ENCODE measurements at regions not wholly inside any gene's neighbourhood (a gene's known extent, or its start where the extent isn't known, plus 50 kb on each side); places are given as distances from the start of the nearest gene placed in this dataset.
A peak's percentile ranks its signal among the peaks of the same experiment; 100 is the strongest.

- H3K36me3 Mint-ChIP-seq, result peaks cover 23% of the 10 kb centered on the region
- no peak for ATAC-seq
Observed at GRCh38 chr2:217219164-217219520, 359.3 kb upstream of the TNP1 start.

GRCh38 chr2:217218269-217219163 is 358.7 kb upstream of the TNP1 start:
- Mint-ChIP-seq H3K4me1 (ENCODE audit: low read depth in 2 of 2) (peaks cover 40 to 41% of the 10 kb centered on the region in 2 donors), H3K4me3 (no peak overlapping the region), H3K36me3 (peaks cover 19% of the 10 kb centered on the region), H3K27ac (peak overlapping the region in 1 of 2 donors; percentile 6), H3K9me3 (no peaks in the 10 kb centered on the region), H3K27me3 (peaks cover 7 to 14% of the 10 kb centered on the region in 2 donors)
- peak in 1 of 2 donors; percentile 48 for ATAC-seq
- DNase-seq (ENCODE audit: low spot score), result no peak

More at GRCh38 chr2:217219164-217219520, 359.3 kb upstream of the TNP1 start:
- DNase-seq (ENCODE audit: low spot score), result no peak
- H3K9me3 Mint-ChIP-seq, result no peaks in the 10 kb centered on the region
- H3K4me1 Mint-ChIP-seq (ENCODE audit: low read depth in 2 of 2), result peaks cover 44 to 46% of the 10 kb centered on the region in 2 donors
- peaks cover 7 to 14% of the 10 kb centered on the region in 2 donors for H3K27me3 Mint-ChIP-seq
- H3K4me3 Mint-ChIP-seq, result no peak overlapping the region
- H3K27ac Mint-ChIP-seq, result peak overlapping the region in 1 of 2 donors; percentile 9

- Mint-ChIP-seq H3K27me3 (peaks cover 7 to 14% of the 10 kb centered on the region in 2 donors), H3K36me3 (peaks cover 5% of the 10 kb centered on the region), H3K4me1 (ENCODE audit: low read depth in 2 of 2) (peaks cover 25 to 27% of the 10 kb centered on the region in 2 donors), H3K4me3 (no peak overlapping the region), H3K9me3 (no peaks in the 10 kb centered on the region), H3K27ac (no peak overlapping the region)
- ATAC-seq (no peak), DNase-seq (ENCODE audit: low spot score) (no peak)
Observed at GRCh38 chr2:217216982-217217381, 357.1 kb upstream of the TNP1 start.

DNA sequence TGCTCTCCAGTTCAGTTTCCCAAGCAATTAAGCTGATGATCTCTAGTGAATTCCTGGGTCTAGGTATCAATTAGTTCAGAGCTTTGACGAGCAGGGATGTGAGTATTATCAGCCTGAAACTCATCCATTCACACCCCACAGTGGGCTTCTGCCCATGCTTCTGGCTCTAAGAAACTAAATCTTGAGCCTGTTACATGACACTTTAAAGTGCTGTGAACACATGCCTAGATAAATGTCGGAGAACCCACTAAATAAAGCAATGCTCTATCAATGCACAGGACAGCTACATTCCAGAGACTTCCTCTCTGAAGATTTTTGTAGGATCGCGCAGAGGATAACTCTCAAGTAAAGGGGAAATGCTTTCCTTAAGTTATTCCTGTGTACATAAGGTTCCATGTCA is 356.5 kb upstream of the TNP1 start:
- no peak overlapping the region for H3K27ac Mint-ChIP-seq
- DNase-seq (ENCODE audit: low spot score) (no peak), ATAC-seq (no peak)
- peaks cover 7 to 14% of the 10 kb centered on the region in 2 donors for H3K27me3 Mint-ChIP-seq
- no peaks in the 10 kb centered on the region for H3K9me3 Mint-ChIP-seq
- H3K4me1 Mint-ChIP-seq (ENCODE audit: low read depth in 2 of 2), result peaks cover 23 to 27% of the 10 kb centered on the region in 2 donors
- no peak overlapping the region for H3K4me3 Mint-ChIP-seq
- peaks cover 3% of the 10 kb centered on the region for H3K36me3 Mint-ChIP-seq

- Mint-ChIP-seq H3K36me3 (no peaks in the 10 kb centered on the region), H3K9me3 (no peaks in the 10 kb centered on the region), H3K4me1 (ENCODE audit: low read depth in 2 of 2) (peaks cover 23 to 25% of the 10 kb centered on the region in 2 donors), H3K27me3 (peaks cover 7 to 14% of the 10 kb centered on the region in 2 donors), H3K4me3 (no peak overlapping the region), H3K27ac (no peak overlapping the region)
- DNase-seq (ENCODE audit: low spot score), result no peak
- no peak for ATAC-seq
Observed at GRCh38 chr2:217215877-217216276, 356.0 kb upstream of the TNP1 start.

GRCh38 chr2:217208867-217209266 is 349.0 kb upstream of the TNP1 start:
- Mint-ChIP-seq H3K36me3 (no peaks in the 10 kb centered on the region), H3K27me3 (peaks cover 17 to 21% of the 10 kb centered on the region in 2 donors), H3K27ac (peak overlapping the region in 1 of 2 donors; percentile 38), H3K4me3 (no peak overlapping the region), H3K9me3 (no peaks in the 10 kb centered on the region), H3K4me1 (ENCODE audit: low read depth in 2 of 2) (peaks cover 0 to 2% of the 10 kb centered on the region in 2 donors)
- DNase-seq (ENCODE audit: low spot score), result no peak
- ATAC-seq, result no peak

GRCh38 chr2:217207699-217208010 is 347.8 kb upstream of the TNP1 start:
- Mint-ChIP-seq H3K4me3 (no peak overlapping the region), H3K36me3 (no peaks in the 10 kb centered on the region), H3K9me3 (no peaks in the 10 kb centered on the region), H3K27me3 (peaks cover 27 to 31% of the 10 kb centered on the region in 2 donors), H3K27ac (no peak overlapping the region), H3K4me1 (ENCODE audit: low read depth in 2 of 2) (peaks cover 0 to 2% of the 10 kb centered on the region in 2 donors)
- no peak for ATAC-seq
- no peak for DNase-seq (ENCODE audit: low spot score)

DNA sequence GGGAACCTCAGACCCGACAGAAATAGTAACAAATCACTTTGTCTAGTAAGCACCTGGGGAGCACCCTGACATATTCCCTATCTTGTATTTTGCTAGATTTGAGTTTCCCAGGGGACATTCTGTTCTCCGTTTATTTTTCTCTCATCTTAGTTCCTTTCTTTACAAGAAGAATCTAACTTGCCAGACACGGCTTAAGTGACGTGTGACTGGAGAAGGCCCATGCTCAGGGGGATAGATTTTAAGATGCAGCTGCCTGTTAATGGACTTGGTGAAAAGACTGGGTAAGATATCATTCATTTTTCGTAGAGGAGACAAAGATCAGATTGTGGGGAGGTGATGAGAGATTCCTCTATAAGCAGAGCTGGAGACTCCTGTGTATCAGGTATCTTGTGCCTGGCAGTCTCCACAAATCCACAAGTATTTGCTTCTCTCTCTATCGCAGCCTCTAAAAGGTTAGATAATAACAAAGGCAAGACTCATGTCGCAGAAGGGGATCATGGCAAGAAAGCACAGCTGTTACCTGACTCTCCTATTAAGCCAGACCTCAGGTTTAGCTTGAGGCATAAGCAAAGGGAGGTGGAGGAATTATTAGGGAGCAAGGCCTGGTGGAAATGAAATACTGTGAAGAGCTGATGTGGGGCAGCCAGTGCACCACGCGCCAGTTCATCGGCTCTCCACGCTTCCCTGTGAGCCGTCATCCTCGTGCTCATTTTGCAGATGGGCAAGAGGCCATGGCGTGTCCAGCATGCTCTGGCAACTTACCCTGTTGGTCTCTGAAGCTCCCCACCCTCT is 347.2 kb upstream of the TNP1 start:
- no peak overlapping the region for H3K4me3 Mint-ChIP-seq
- ATAC-seq, result no peak
- H3K36me3 Mint-ChIP-seq, result no peaks in the 10 kb centered on the region
- no peak for DNase-seq (ENCODE audit: low spot score)
- peaks cover 0 to 2% of the 10 kb centered on the region in 2 donors for H3K4me1 Mint-ChIP-seq (ENCODE audit: low read depth in 2 of 2)
- H3K27me3 Mint-ChIP-seq, result peaks cover 28 to 33% of the 10 kb centered on the region in 2 donors
- no peaks in the 10 kb centered on the region for H3K9me3 Mint-ChIP-seq
- no peak overlapping the region for H3K27ac Mint-ChIP-seq

DNA sequence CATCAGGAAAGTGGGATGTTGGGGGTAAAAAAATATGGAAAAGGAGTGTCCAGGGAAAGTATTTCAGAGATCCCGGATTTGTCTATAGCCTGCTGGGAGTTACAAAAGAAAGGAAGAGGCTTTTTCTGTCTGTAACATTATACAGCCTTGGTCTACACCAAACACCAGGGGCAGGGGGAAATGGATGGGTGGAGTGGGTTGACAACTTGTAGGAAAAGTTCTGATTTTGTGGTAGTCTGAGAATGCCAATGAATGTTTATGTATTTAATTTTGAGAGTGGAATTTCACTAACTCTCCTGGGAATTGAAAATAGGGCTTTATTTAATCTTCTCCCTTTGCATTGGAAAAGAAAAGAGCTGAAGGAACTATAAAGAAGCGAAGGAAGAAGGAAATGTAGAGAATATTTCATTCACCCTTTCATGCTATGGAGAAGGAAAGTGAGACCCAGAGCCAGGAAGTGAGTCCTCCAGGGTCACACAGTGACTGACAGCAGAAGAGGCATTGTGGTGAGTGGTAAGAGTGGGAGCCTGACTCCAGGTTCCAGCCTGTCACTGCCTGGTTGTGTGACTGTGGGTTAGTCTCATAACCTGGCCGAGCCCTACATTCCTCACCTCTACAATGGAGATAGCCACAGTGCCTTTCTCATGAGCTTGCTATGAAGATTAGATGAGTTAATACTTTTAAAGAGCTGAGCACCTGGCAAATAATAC is 346.3 kb upstream of the TNP1 start:
- Mint-ChIP-seq H3K4me1 (ENCODE audit: low read depth in 2 of 2) (peaks cover 0 to 2% of the 10 kb centered on the region in 2 donors), H3K9me3 (no peaks in the 10 kb centered on the region), H3K36me3 (no peaks in the 10 kb centered on the region), H3K27me3 (peaks cover 28 to 33% of the 10 kb centered on the region in 2 donors), H3K27ac (no peak overlapping the region), H3K4me3 (no peak overlapping the region)
- DNase-seq (ENCODE audit: low spot score) (no peak), ATAC-seq (peak in 1 of 2 donors; percentile 61)

- Mint-ChIP-seq H3K27ac (no peak overlapping the region), H3K36me3 (no peaks in the 10 kb centered on the region), H3K9me3 (no peaks in the 10 kb centered on the region), H3K4me1 (ENCODE audit: low read depth in 2 of 2) (peaks cover 0 to 2% of the 10 kb centered on the region in 2 donors), H3K4me3 (no peak overlapping the region), H3K27me3 (peaks cover 25 to 39% of the 10 kb centered on the region in 2 donors)
- DNase-seq (ENCODE audit: low spot score), result no peak
- no peak for ATAC-seq
Observed at GRCh38 chr2:217204358-217204757, 344.5 kb upstream of the TNP1 start.

- Mint-ChIP-seq H3K9me3 (no peaks in the 10 kb centered on the region), H3K27ac (no peak overlapping the region), H3K4me3 (no peak overlapping the region), H3K27me3 (peaks cover 21 to 34% of the 10 kb centered on the region in 2 donors), H3K4me1 (ENCODE audit: low read depth in 2 of 2) (peaks cover 0 to 2% of the 10 kb centered on the region in 2 donors), H3K36me3 (no peaks in the 10 kb centered on the region)
- ATAC-seq (no peak), DNase-seq (ENCODE audit: low spot score) (no peak)
Observed at GRCh38 chr2:217203086-217203485, 343.2 kb upstream of the TNP1 start.

- Mint-ChIP-seq H3K9me3 (no peaks in the 10 kb centered on the region), H3K4me1 (ENCODE audit: low read depth in 2 of 2) (no peaks in the 10 kb centered on the region), H3K36me3 (peaks cover 6% of the 10 kb centered on the region), H3K27ac (no peak overlapping the region), H3K27me3 (peaks cover 17 to 38% of the 10 kb centered on the region in 2 donors), H3K4me3 (no peak overlapping the region)
- no peak for DNase-seq (ENCODE audit: low spot score)
- ATAC-seq, result no peak
Observed at GRCh38 chr2:217199255-217199630, 339.4 kb upstream of the TNP1 start.

GRCh38 chr2:217195658-217196446 is 336.0 kb upstream of the TNP1 start:
- H3K4me3 Mint-ChIP-seq, result no peak overlapping the region
- H3K9me3 Mint-ChIP-seq, result no peaks in the 10 kb centered on the region
- H3K36me3 Mint-ChIP-seq, result peaks cover 6% of the 10 kb centered on the region
- H3K27me3 Mint-ChIP-seq, result peaks cover 18 to 40% of the 10 kb centered on the region in 2 donors
- no peak overlapping the region for H3K27ac Mint-ChIP-seq
- ATAC-seq (peak in 1 of 2 donors; percentile 28), DNase-seq (ENCODE audit: low spot score) (no peak)
- H3K4me1 Mint-ChIP-seq (ENCODE audit: low read depth in 2 of 2), result no peaks in the 10 kb centered on the region
